Rectal smooth muscle tissue (tissue), 1 donor: ENCODE measurements at regions not wholly inside any gene's neighbourhood (a gene's known extent, or its start where the extent isn't known, plus 50 kb on each side); places are given as distances from the start of the nearest gene placed in this dataset.
"Not testable (repeated sequence)": the region's sequence is repeated elsewhere in the genome, so short reads cannot be mapped to it uniquely, and the experiment has no call there.

Source experiments
- H3K27ac ChIP-seq: one replicate; pipeline ENCODE4 v1.7.0; 2013; ENCODE audit warnings: low read depth, low read length, inconsistent platforms
- H3K27me3 ChIP-seq: one replicate; pipeline ENCODE4 v1.7.0; 2013; ENCODE audit warnings: low read length; ENCODE audit not compliant: control insufficient read depth, insufficient read depth
- H3K36me3 ChIP-seq: one replicate; pipeline ENCODE4 v1.7.0; 2013; ENCODE audit warnings: low read length; ENCODE audit not compliant: control insufficient read depth, insufficient read depth
- H3K4me1 ChIP-seq: one replicate; pipeline ENCODE4 v1.7.0; 2013; ENCODE audit warnings: low read length; ENCODE audit not compliant: control insufficient read depth, insufficient read depth
- H3K4me3 ChIP-seq: one replicate; pipeline ENCODE4 v1.7.0; 2013; ENCODE audit warnings: low read length
- H3K9ac ChIP-seq: one replicate; pipeline ENCODE4 v1.7.0; 2013; ENCODE audit warnings: low read length

DNA sequence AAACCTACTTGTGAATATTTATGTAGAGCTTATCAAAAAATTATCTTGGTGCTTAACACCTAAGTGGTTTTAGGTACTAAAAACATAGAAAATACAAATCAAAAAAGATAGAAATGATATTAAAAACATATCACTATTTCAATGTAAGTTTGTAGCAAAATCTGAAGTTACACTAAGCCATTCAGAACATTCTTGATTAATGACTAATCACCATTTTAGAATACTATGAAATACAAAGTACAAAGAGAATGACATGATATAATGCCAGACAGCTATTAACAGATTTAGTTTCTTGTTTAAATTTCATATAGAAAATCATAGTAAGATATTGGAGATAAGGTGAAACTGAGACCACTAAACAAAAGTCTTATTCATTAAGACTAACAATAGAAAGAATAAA is 169.7 kb upstream of the AGTR1 start:
- Histone ChIP-seq H3K4me1 (peaks cover 2% of the 10 kb centered on the region), H3K9ac (no peak overlapping the region), H3K27ac (no peak overlapping the region), H3K27me3 (no peaks in the 10 kb centered on the region), H3K36me3 (no peaks in the 10 kb centered on the region), H3K4me3 (no peak overlapping the region)

DNA sequence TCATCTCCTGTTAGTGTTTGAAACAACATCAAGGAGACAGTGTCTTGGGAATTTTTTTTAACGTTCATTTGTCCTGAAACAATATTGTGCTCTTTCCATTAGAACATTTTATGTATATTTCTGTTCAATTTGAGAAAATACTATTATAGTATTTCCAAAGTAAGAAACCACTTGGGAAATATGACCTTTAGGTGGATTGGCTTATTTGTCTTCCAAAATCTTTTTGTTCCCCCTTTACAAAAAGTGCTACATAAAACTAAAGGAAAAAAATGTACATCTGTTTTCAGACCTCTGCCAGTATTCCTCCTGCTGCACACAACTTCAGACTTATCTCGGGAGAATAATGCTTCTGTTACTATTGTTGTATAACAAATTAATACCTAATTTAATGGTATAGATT is 165.9 kb upstream of the AGTR1 start:
- Histone ChIP-seq H3K36me3 (no peaks in the 10 kb centered on the region), H3K27me3 (no peaks in the 10 kb centered on the region), H3K4me3 (no peak overlapping the region), H3K9ac (no peak overlapping the region), H3K4me1 (peaks cover 2% of the 10 kb centered on the region), H3K27ac (no peak overlapping the region)

DNA sequence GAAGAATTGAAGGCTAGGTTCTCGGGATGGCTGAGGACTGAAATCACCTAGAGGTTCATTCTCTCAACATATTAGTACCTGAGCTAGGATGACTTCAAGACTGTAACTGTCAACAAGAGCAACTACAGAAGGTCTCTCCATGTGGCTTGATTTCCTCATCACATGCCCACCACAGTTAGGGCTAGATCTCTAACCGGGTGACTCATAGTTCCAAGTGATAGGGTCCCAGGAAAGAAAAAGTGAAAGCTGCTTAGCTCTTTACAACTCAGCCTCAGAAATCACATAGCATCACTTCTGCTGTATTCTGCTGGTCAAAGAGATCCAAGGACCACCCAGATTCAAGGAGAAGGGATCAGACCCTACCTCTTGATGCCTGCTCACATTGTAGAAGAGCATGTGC is 165.4 kb upstream of the AGTR1 start:
- Histone ChIP-seq H3K4me1 (peaks cover 2% of the 10 kb centered on the region), H3K36me3 (no peaks in the 10 kb centered on the region), H3K27ac (no peak overlapping the region), H3K4me3 (no peak overlapping the region), H3K9ac (no peak overlapping the region), H3K27me3 (no peaks in the 10 kb centered on the region)

DNA sequence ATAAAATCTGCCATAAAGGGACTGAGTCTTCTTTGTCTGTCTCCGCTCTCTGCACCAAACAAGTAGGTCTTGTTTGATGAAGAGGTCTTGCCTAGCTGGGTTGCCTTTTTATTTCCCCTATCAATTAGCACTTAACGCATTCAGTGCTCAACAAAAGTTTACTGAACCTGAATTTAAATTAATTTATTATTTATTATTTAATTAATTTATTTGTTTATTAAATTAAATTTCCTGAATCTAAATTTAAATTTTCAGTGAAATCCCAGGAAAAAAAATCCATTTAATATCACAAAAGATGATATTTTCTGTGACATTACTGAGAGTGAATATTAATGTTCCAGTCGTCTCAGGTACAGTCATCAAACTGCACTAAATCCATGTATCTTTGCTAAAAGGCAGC is 164.9 kb upstream of the AGTR1 start:
- Histone ChIP-seq H3K4me3 (no peak overlapping the region), H3K36me3 (no peaks in the 10 kb centered on the region), H3K27ac (no peak overlapping the region), H3K4me1 (peaks cover 2% of the 10 kb centered on the region), H3K27me3 (no peaks in the 10 kb centered on the region), H3K9ac (no peak overlapping the region)

DNA sequence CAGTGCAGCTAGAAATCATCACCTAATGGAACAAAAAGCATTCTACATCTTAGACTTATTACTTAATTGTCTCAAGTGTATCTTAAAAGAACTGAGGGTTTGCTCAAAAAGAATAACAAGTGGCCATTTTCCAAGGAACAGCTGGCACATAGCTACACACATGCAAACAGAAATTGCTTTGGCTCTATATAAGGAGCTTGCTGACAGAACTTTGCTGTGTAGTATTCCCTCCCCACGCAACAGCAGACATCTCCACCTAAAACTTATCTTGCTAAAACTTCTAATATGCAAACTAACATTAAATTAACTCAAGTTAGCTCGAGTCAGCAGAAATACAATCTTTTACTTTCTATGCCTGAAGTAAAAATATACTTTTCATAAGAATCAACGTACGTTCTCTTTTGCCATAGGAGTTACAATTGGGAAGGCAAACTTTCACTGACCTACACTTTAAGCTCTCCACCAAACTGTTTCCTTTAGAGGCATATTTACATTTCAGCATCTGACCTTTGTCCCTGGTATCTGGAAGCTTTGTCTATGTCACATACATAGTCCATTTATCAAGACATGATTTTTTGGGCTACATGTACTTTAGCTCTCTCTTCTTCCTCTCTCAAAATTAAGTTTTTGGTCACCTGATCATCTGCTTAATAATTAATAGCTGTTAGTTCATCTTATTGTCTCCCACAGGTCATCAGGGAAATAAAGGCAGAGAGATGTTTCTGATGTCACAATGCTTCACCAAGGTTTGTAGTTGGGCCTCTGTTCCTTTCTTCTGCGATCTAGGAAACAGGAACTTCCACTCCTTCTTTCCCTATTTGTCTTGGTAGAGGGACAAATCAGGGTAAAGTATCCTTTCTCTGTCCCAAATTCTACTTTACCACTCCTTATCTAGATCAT is 163.4 kb upstream of the AGTR1 start:
- no peaks in the 10 kb centered on the region for H3K36me3 ChIP-seq
- no peak overlapping the region for H3K27ac ChIP-seq
- H3K9ac ChIP-seq = no peak overlapping the region

DNA sequence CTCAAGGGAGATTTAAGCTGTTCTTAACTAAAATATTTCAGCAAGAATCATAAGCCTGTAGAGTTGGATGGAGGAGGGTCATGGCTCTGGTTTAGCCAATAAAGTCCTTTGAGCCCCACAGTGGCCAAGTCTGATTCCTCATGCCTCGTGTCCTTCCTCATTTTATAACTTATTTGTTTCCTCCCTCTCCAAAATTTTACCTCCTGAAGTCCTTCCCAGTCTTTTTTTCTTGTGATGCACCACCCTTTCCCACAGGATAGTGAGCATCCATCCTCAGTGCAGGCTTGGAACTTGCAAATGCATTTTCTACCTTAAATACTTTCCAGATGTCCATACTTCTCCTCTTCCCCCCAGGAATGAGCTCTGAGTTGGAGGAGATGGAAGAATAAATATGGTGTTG is 162.7 kb upstream of the AGTR1 start:
- H3K36me3 ChIP-seq = no peaks in the 10 kb centered on the region
- no peak overlapping the region for H3K4me3 ChIP-seq
- no peak overlapping the region for H3K27ac ChIP-seq
- H3K4me1 ChIP-seq = no peaks in the 10 kb centered on the region
- no peaks in the 10 kb centered on the region for H3K27me3 ChIP-seq
- no peak overlapping the region for H3K9ac ChIP-seq

More for the DNA sequence above, 163.4 kb upstream of the AGTR1 start:
- Histone ChIP-seq H3K27me3 (no peaks in the 10 kb centered on the region), H3K4me3 (no peak overlapping the region), H3K4me1 (no peaks in the 10 kb centered on the region)

DNA sequence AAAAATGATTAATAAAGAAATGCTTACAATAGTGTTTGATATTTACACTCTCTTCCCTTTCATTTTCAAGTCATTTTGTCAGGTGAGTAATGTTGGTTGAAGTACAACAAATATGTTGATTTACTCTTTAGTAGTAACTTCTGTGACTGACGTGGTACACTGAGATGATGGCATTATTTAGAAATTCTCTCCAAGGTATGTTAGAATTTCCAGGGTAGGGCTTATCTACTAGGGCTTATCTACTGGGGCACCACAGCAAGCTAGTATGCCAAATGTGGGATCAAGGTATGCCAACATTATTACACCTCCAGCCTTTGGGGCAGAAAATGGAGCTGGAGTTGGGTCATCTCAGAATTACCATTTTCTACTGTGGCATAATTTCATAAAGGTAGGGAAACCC is 157.4 kb upstream of the AGTR1 start:
- Histone ChIP-seq H3K4me1 (no peaks in the 10 kb centered on the region), H3K27me3 (no peaks in the 10 kb centered on the region), H3K4me3 (no peak overlapping the region), H3K27ac (no peak overlapping the region), H3K9ac (no peak overlapping the region), H3K36me3 (no peaks in the 10 kb centered on the region)

DNA sequence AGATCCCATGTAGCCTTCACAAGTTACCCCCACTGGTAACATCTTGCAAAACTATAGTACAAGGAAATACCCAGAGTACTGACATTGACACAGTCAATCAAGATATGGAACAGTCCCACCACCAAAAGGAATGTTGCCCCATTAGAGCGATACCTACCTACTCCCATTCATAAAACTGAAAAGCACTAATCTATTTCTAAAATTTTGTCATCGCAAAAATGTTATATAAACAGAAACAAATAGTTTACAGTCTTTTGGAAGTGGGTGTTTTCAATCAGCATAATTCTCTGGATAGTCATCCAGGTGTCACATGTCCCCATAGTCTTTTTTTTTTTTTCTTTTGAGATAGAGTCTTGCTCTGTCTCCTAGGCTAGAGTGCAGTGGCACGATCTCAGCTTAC is 156.9 kb upstream of the AGTR1 start:
- H3K27ac ChIP-seq = no peak overlapping the region
- no peaks in the 10 kb centered on the region for H3K27me3 ChIP-seq
- no peak overlapping the region for H3K4me3 ChIP-seq
- H3K36me3 ChIP-seq = no peaks in the 10 kb centered on the region
- no peaks in the 10 kb centered on the region for H3K4me1 ChIP-seq
- H3K9ac ChIP-seq = no peak overlapping the region

DNA sequence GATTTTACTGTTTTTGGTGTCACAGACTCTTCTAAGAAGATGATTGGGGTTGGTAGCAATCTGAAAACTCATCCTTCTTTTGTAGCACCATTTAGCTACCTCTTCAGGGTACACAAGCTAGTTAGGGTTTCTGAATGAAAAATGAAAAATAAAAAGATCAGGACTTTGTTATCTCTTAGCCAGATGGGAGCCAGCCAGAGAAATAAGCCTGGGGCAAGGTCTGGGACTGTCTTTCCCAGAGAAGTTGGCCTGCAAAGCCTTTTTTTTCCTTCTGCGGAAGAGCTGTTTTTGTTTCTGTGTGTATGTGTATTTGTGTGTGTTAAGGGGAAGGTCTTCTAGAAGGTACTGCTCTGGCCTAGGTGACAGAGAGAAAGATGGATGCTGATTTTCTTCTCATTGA is 150.7 kb upstream of the AGTR1 start:
- no peak overlapping the region for H3K27ac ChIP-seq
- no peak overlapping the region for H3K9ac ChIP-seq
- H3K4me1 ChIP-seq = no peaks in the 10 kb centered on the region
- no peaks in the 10 kb centered on the region for H3K27me3 ChIP-seq
- no peak overlapping the region for H3K4me3 ChIP-seq
- H3K36me3 ChIP-seq = no peaks in the 10 kb centered on the region

DNA sequence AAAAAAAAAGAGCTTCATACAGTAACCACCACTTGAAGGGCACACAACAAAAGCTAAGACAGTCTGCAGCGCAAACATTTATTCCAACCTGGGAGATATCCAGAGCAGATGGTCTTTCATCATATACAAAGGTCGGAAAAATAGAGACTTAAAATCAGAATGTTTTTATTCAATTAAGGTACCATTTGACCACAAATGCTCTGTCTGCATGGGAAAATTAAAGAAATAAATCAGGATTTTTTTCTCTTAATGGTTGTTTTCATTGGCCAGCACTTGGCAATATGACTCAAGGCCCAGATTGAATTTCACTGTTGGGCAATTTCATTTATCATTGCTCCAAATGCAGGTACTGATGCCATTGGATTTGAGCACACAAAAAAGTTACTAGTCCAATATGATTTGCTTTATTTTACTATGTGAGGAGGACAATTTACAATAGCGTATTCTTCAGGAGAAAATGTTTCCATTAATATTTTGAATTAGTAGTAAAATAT is 145.9 kb upstream of the AGTR1 start:
- Histone ChIP-seq H3K4me3 (no peak overlapping the region), H3K36me3 (no peaks in the 10 kb centered on the region), H3K4me1 (peaks cover 2% of the 10 kb centered on the region), H3K27me3 (no peaks in the 10 kb centered on the region), H3K27ac (no peak overlapping the region), H3K9ac (no peak overlapping the region)

DNA sequence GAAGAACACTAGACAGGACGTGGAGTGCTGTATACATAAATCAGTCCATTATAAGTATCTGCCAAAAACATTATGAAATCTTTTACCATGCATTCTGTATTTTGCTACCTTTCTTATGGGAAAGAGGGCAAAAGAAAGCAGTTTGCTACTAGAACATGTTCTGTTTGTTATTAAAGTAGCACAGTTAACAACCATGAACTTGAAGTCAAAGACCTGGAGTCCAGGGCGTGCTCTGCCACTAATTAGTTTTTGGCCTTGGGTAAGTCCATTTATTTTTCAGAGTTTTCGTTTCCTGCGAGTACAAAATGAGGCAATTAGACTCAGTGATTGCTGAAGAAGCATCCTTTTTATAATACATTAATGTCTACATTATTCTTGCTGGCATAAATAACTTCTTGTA is 143.3 kb upstream of the AGTR1 start:
- Histone ChIP-seq H3K27ac (no peak overlapping the region), H3K27me3 (no peaks in the 10 kb centered on the region), H3K36me3 (no peaks in the 10 kb centered on the region), H3K4me1 (peaks cover 2% of the 10 kb centered on the region), H3K4me3 (no peak overlapping the region), H3K9ac (no peak overlapping the region)

DNA sequence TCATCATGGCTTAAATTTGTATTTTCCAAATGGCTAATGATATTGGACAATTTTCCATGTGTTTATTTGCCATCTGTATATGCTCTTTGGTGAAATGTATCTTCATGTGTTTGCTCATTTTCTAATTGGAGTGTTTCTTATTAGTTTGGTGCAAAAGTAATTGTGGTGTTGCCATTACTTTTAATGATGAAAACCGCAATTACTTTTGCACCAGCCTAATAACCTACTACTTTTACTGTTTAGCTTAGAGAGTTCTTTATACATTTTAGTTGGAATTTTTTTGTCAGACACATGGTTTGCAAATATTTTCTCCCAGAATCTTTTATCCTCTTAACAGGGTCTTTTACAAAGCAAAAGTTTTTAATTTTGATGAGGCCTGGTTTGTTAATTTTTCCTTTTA is 141.0 kb upstream of the AGTR1 start:
- Histone ChIP-seq H3K9ac (no peak overlapping the region), H3K4me3 (no peak overlapping the region), H3K4me1 (peaks cover 2% of the 10 kb centered on the region), H3K27ac (no peak overlapping the region), H3K27me3 (no peaks in the 10 kb centered on the region), H3K36me3 (no peaks in the 10 kb centered on the region)

DNA sequence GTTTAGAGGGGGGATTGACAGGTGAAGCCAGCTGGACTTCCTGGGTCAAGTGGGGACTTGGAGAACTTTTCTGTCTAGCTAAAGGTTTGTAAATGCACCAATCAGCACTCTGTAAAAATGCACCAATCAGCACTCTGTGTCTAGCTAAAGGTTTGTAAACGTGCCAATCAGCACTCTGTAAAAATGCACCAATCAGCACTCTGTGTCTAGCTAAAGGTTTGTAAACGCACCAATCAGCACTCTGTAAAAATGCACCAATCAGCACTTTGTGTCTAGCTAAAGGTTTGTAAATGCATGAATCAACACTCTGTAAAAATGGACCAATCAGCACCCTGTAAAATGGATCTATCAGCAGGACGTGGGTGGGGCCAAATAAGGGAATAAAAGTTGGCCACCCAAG is 120.1 kb upstream of the AGTR1 start:
- not testable (repeated sequence) for H3K4me3 ChIP-seq, H3K9ac ChIP-seq, H3K27me3 ChIP-seq, H3K4me1 ChIP-seq, H3K27ac ChIP-seq, H3K36me3 ChIP-seq
